Vagina (tissue), 2 donors: ENCODE measurements at regions not wholly inside any gene's neighbourhood (a gene's known extent, or its start where the extent isn't known, plus 50 kb on each side); places are given as distances from the start of the nearest gene placed in this dataset.
"Not testable (repeated sequence)": the region's sequence is repeated elsewhere in the genome, so short reads cannot be mapped to it uniquely, and the experiment has no call there.

Experiments
- DNase-seq, 2 donors: peaks; one replicate each; pipeline ENCODE4 v3.0.0-alpha.2; 2017; ENCODE audit errors: extremely low spot score in 2 of 2
- H3K27ac ChIP-seq: fragments of 200-600 bp; sonication (generic); one replicate; pipeline ENCODE4 v1.5.1; 2019
- H3K27me3 ChIP-seq: fragments of 200-600 bp; sonication (generic); one replicate; pipeline ENCODE4 v1.5.1; 2019
- H3K36me3 ChIP-seq, 2 donors: fragments of 200-600 bp; sonication (generic); one replicate each; pipeline ENCODE4 v1.5.1; 2017 to 2019
- H3K4me1 ChIP-seq: fragments of 200-600 bp; sonication (generic); one replicate; pipeline ENCODE4 v1.5.1; 2019
- H3K4me3 ChIP-seq, 2 donors: fragments of 200-600 bp; sonication (generic); 1 replicate in 1 of 2; 2 replicates in 1 of 2; pipeline ENCODE4 v1.5.1; 2016 to 2019
- H3K9me3 ChIP-seq: fragments of 200-600 bp; sonication (generic); one replicate; pipeline ENCODE4 v1.5.1; 2019
- CTCF ChIP-seq, 3 experiments: fragments of 450-650 bp in 2 of 3; fragments of 200-600 bp in 1 of 3; sonication (generic) in 1 of 3; IDR thresholded peaks; one replicate each; pipeline ENCODE4 v1.5.1; 2017 to 2019; ENCODE audit warnings: antibody characterized with exemption in 3 of 3, mild to moderate bottlenecking in 2 of 3, moderate library complexity in 2 of 3
- POLR2A ChIP-seq, 2 donors: fragments of 450-650 bp; IDR thresholded peaks; one replicate each; pipeline ENCODE4 v1.6.1; 2017; ENCODE audit warnings: antibody characterized with exemption in 2 of 2, mild to moderate bottlenecking in 2 of 2, moderate library complexity in 2 of 2
- POLR2AphosphoS5 ChIP-seq, 2 donors: sonication (generic); formaldehyde crosslinking; IDR thresholded peaks; one replicate each; pipeline ENCODE4 v1.9.0; 2017; ENCODE audit warnings: antibody characterized with exemption in 2 of 2, mild to moderate bottlenecking in 2 of 2, low read depth in 1 of 2; ENCODE audit not compliant: insufficient read depth in 1 of 2
- intact Hi-C: fragments of 100-400 bp; cut with DNase I; formaldehyde crosslinking; loops from one replicate; pipeline ENCODE4 v1.15.1; 2023

- Histone ChIP-seq H3K4me3 (no peak overlapping the region), H3K9me3 (no peaks in the 10 kb centered on the region), H3K27ac (no peak overlapping the region), H3K36me3 (no peaks in the 10 kb centered on the region), H3K27me3 (no peaks in the 10 kb centered on the region), H3K4me1 (no peaks in the 10 kb centered on the region)
- intact Hi-C loops: no loop called here
- no peak for DNase-seq
- TF ChIP-seq POLR2AphosphoS5 (IDR thresholded peaks at IDR 0.05; ENCODE audit: insufficient read depth in 1 of 2, low read depth in 1 of 2): no peak
- TF ChIP-seq CTCF (IDR thresholded peaks at IDR 0.05): no peak
- no peak for TF ChIP-seq POLR2A (IDR thresholded peaks at IDR 0.05)
Observed at GRCh38 chr13:33662392-33662791, 155.6 kb upstream of the RFC3 start.

GRCh38 chr13:33665626-33666175 is 152.2 kb upstream of the RFC3 start:
- H3K36me3 ChIP-seq: no peaks in the 10 kb centered on the region
- H3K4me1 ChIP-seq: no peaks in the 10 kb centered on the region
- H3K4me3 ChIP-seq: no peak overlapping the region
- intact Hi-C loops: no loop called here
- TF ChIP-seq POLR2A (IDR thresholded peaks at IDR 0.05) (no peak), POLR2AphosphoS5 (IDR thresholded peaks at IDR 0.05; ENCODE audit: insufficient read depth in 1 of 2, low read depth in 1 of 2) (no peak), CTCF (IDR thresholded peaks at IDR 0.05) (no peak)
- H3K27ac ChIP-seq: no peak overlapping the region
- no peak for DNase-seq
- no peaks in the 10 kb centered on the region for H3K9me3 ChIP-seq
- H3K27me3 ChIP-seq: no peaks in the 10 kb centered on the region

GRCh38 chr13:33671560-33671959 is 146.4 kb upstream of the RFC3 start:
- Histone ChIP-seq H3K36me3 (no peaks in the 10 kb centered on the region), H3K4me1 (peaks cover 11% of the 10 kb centered on the region), H3K27me3 (no peaks in the 10 kb centered on the region), H3K9me3 (no peaks in the 10 kb centered on the region), H3K4me3 (no peak overlapping the region), H3K27ac (no peak overlapping the region)
- intact Hi-C loops: no loop called here
- TF ChIP-seq POLR2AphosphoS5 (IDR thresholded peaks at IDR 0.05; ENCODE audit: insufficient read depth in 1 of 2, low read depth in 1 of 2) (no peak), POLR2A (IDR thresholded peaks at IDR 0.05) (no peak), CTCF (IDR thresholded peaks at IDR 0.05) (no peak)
- no peak for DNase-seq

- peaks cover 11% of the 10 kb centered on the region for H3K4me1 ChIP-seq
- DNase-seq, H3K36me3 ChIP-seq, H3K9me3 ChIP-seq, intact Hi-C loops, H3K27me3 ChIP-seq, H3K4me3 ChIP-seq, H3K27ac ChIP-seq: not testable (repeated sequence)
Observed at GRCh38 chr13:33672022-33672421, 145.9 kb upstream of the RFC3 start.

GRCh38 chr13:33676045-33676989 is 141.6 kb upstream of the RFC3 start:
- Histone ChIP-seq H3K4me3 (peak overlapping the region; percentile 40 to 48), H3K36me3 (no peaks in the 10 kb centered on the region), H3K27me3 (no peaks in the 10 kb centered on the region), H3K4me1 (peaks cover 11% of the 10 kb centered on the region), H3K9me3 (no peaks in the 10 kb centered on the region), H3K27ac (peak overlapping the region; percentile 5)
- TF ChIP-seq POLR2A (IDR thresholded peaks at IDR 0.05): no peak
- no peak for TF ChIP-seq CTCF (IDR thresholded peaks at IDR 0.05)
- TF ChIP-seq POLR2AphosphoS5 (IDR thresholded peaks at IDR 0.05; ENCODE audit: insufficient read depth in 1 of 2, low read depth in 1 of 2): no peak
- intact Hi-C loops: no loop called here
- DNase-seq: no peak
